Right atrium auricular region (tissue), 2 donors: ENCODE measurements at regions not wholly inside any gene's neighbourhood (a gene's known extent, or its start where the extent isn't known, plus 50 kb on each side); places are given as distances from the start of the nearest gene placed in this dataset.

Experiments
- DNase-seq: peaks from one replicate; pipeline ENCODE4 v3.0.0-alpha.2; 2019; ENCODE audit warnings: low spot score
- H3K27ac ChIP-seq, 2 donors: fragments of 200-600 bp; sonication (generic); 1 replicate in 1 of 2; 2 replicates in 1 of 2; pipeline ENCODE4 v1.5.1; 2016 to 2019
- H3K27me3 ChIP-seq, 2 donors: fragments of 200-600 bp; sonication (generic); one replicate each; pipeline versions ENCODE4 v1.5.1 to v1.6.0; 2017 to 2019
- H3K36me3 ChIP-seq: fragments of 200-600 bp; sonication (generic); one replicate; pipeline ENCODE4 v1.5.1; 2016
- H3K4me1 ChIP-seq, 2 donors: fragments of 200-600 bp; sonication (generic); one replicate each; pipeline versions ENCODE4 v1.5.1 to v1.6.0; 2017 to 2019
- H3K4me3 ChIP-seq, 2 donors: fragments of 200-600 bp; sonication (generic); 1 replicate in 1 of 2; 2 replicates in 1 of 2; pipeline ENCODE4 v1.5.1; 2017 to 2019; ENCODE audit warnings: mild to moderate bottlenecking in 1 of 2, moderate library complexity in 1 of 2
- H3K9me3 ChIP-seq, 2 donors: fragments of 200-600 bp; sonication (generic); one replicate each; pipeline ENCODE4 v1.5.1; 2019
- TF ChIP-seq, protein P1 (sequence below), 2 donors: fragments of 200-600 bp; sonication (generic); IDR thresholded peaks; one replicate each; pipeline ENCODE4 v1.5.1; 2019; ENCODE audit warnings: antibody characterized with exemption in 2 of 2

DNA sequence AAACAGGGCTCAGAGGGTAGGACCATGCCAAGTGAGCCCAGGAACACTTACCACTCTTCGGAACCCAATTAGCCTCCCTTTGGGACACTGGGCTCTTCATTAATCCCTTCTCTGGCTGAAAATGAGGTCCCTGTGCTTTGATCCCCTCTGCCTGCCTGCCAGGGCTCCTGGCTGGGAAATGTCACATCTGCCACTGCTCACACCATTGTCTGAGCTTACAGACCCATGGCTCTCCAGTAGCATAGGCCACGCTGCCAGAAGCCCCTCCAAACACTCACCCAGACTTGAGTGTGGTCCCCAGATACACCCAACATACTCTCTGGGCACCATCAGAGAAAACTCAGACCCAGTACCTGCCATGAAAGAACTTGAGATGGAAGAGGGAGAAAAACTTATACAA is 287.3 kb downstream of the XXYLT1 start:
- Histone ChIP-seq H3K9me3 (no peaks in the 10 kb centered on the region), H3K27ac (no peak overlapping the region), H3K4me3 (no peak overlapping the region), H3K27me3 (no peaks in the 10 kb centered on the region), H3K36me3 (no peaks in the 10 kb centered on the region), H3K4me1 (peaks cover 0 to 12% of the 10 kb centered on the region in 2 donors)
- TF ChIP-seq, protein P1, sequence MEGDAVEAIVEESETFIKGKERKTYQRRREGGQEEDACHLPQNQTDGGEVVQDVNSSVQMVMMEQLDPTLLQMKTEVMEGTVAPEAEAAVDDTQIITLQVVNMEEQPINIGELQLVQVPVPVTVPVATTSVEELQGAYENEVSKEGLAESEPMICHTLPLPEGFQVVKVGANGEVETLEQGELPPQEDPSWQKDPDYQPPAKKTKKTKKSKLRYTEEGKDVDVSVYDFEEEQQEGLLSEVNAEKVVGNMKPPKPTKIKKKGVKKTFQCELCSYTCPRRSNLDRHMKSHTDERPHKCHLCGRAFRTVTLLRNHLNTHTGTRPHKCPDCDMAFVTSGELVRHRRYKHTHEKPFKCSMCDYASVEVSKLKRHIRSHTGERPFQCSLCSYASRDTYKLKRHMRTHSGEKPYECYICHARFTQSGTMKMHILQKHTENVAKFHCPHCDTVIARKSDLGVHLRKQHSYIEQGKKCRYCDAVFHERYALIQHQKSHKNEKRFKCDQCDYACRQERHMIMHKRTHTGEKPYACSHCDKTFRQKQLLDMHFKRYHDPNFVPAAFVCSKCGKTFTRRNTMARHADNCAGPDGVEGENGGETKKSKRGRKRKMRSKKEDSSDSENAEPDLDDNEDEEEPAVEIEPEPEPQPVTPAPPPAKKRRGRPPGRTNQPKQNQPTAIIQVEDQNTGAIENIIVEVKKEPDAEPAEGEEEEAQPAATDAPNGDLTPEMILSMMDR (IDR thresholded peaks at IDR 0.05) = no peak
- DNase-seq = peak; percentile 18

DNA sequence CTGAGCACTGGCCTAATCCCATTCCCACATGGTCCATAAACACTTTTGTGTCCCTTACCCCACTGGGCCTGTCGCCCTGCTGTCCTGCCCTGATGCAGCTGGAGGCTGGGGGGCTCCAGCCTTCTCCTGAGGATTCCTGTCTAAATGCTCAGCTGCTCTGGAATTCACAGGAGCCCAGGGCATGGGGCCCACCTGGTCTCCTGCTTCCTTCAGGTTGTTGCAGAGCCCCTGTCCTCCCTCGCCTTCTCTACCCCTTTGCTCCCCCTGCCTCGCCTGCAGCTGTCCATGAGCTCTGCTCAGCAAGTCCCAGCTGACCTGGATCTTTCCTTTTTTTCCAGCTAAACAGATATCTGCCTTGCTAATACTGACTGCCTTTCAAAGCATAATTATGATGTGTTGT is 286.9 kb downstream of the XXYLT1 start:
- H3K4me3 ChIP-seq = no peak overlapping the region
- H3K27ac ChIP-seq = no peak overlapping the region
- peak; percentile 16 for DNase-seq
- TF ChIP-seq, protein P1 (IDR thresholded peaks at IDR 0.05) = no peak
- H3K36me3 ChIP-seq = no peaks in the 10 kb centered on the region
- no peaks in the 10 kb centered on the region for H3K27me3 ChIP-seq
- peaks cover 0 to 12% of the 10 kb centered on the region in 2 donors for H3K4me1 ChIP-seq
- no peaks in the 10 kb centered on the region for H3K9me3 ChIP-seq

DNA sequence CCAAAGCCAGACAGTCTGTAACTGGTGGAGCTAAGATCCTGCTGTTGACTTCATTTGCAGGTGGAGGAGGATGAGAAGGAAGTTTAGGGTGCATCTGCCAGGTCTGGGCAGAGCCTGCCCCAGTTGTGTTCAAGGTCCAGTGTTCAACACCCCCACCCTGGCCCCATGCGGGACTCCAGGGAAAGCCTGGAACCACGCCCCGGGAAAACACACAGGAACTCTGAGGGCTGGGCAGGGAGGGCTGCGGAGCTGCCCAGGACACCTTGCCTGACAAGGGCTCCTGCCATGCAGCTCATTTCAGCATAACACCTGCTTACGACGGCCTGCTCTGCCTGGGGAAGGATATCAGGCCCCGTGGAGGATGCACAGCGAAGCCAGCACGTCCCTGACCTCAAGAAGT is 286.3 kb downstream of the XXYLT1 start:
- Histone ChIP-seq H3K27me3 (no peaks in the 10 kb centered on the region), H3K27ac (peak overlapping the region in 1 of 2 donors; percentile 46), H3K9me3 (no peaks in the 10 kb centered on the region), H3K4me3 (peak overlapping the region; percentile 17 to 42), H3K36me3 (no peaks in the 10 kb centered on the region), H3K4me1 (peaks cover 0 to 12% of the 10 kb centered on the region in 2 donors)
- TF ChIP-seq, protein P1 (IDR thresholded peaks at IDR 0.05) = no peak
- DNase-seq = no peak

DNA sequence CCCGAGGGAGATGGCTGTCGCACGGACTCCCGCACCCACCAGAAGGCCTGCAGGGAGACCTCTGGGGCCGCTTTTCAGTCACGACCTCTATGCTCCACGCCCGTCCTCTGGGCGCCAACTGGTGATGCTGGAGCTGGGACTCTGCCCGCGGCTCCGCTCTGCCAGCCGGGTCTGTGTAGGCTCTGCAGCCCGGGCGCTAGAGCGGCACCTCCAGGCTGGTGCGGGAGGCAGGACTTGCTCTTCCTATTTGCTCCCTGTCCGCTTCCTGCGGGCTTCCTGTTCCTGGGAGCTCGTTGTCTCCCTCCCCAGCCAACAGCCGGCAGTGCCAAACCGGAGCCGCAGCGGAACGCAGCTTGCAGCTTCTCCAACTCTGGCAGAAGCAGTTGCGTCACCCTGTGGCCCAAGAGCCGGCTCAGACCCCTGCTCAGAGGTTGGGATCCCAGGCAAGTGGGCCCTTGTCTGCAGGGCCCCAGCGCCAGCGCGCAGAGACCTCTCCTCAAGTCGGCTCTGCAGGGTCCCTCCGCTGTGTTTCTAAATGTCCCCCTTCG is 285.9 kb downstream of the XXYLT1 start:
- Histone ChIP-seq H3K4me1 (peaks cover 0 to 12% of the 10 kb centered on the region in 2 donors), H3K9me3 (no peaks in the 10 kb centered on the region), H3K4me3 (peak overlapping the region; percentile 17 to 42), H3K27ac (peak overlapping the region in 1 of 2 donors; percentile 46), H3K36me3 (no peaks in the 10 kb centered on the region), H3K27me3 (no peaks in the 10 kb centered on the region)
- TF ChIP-seq, protein P1 (IDR thresholded peaks at IDR 0.05) = peak; percentile 27 to 63
- peak; percentile 77 for DNase-seq

DNA sequence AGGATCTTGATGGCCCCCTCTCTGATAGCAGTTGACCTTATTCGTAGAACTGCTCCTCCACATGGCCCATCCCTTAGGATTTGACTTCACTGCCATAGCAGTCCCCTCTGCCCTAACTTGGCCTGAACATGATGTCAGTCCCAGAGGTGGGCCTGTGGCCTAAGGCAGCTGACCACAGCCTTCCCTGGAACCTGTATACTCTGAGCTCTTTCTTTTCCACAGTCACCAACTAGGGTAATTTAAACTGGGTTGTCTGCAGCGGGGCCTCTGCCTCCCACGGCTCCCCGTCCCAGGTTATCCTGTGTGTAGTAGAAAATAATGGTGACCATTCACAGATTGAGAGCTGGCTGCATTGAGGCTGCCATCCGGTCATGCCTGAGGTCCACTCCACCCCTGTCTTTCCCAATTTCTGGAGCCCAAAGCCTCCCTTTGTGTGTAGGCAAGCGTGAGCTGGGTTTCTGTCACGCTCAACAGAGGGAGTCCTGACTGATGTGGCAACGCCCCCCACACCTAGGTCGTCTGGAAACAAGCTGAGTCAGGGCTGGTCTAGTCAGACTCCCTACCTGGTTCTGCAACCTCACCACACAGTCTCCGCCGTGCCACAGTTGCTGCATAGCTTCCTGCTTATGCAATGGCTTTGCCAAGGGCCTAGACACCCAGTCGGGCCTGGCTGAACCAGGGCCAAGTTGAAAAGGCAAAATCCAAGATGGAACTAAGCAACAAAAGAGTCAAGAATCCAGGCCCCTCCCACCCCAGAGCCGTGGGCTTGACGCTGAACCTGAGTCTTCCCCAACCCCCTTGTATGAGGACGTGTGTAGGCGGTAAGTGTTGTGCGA is 284.5 kb downstream of the XXYLT1 start:
- Histone ChIP-seq H3K36me3 (no peaks in the 10 kb centered on the region), H3K9me3 (no peaks in the 10 kb centered on the region), H3K4me3 (no peak overlapping the region), H3K4me1 (peaks cover 0 to 12% of the 10 kb centered on the region in 2 donors), H3K27ac (no peak overlapping the region), H3K27me3 (no peaks in the 10 kb centered on the region)
- TF ChIP-seq, protein P1 (IDR thresholded peaks at IDR 0.05) = no peak
- peak; percentile 56 for DNase-seq
